ENCODE measurements at regions not wholly inside any gene's neighbourhood (a gene's known extent, or its start where the extent isn't known, plus 50 kb on each side); places are given as distances from the start of the nearest gene placed in this dataset.
"Not testable (repeated sequence)": the region's sequence is repeated elsewhere in the genome, so short reads cannot be mapped to it uniquely, and the experiment has no call there.

GRCh38 chr6:122877302-122877701, 88.2 kb downstream of the SMPDL3A start:
- TF ChIP-seq CTCF (IDR thresholded peaks at IDR 0.05): no peak
- no peaks in the 10 kb centered on the region for H3K36me3 Mint-ChIP-seq (ENCODE audit: low read depth)
- H3K9me3 Mint-ChIP-seq: peaks cover 6% of the 10 kb centered on the region
- no peaks in the 10 kb centered on the region for H3K4me1 Mint-ChIP-seq
- no peak overlapping the region for H3K27ac Mint-ChIP-seq
- no peak for DNase-seq
- no peak overlapping the region for H3K4me3 Mint-ChIP-seq
- no peaks in the 10 kb centered on the region for H3K27me3 Mint-ChIP-seq (ENCODE audit: low read depth, poor library complexity)

- no peak for DNase-seq
- H3K4me3 Mint-ChIP-seq: no peak overlapping the region
- H3K27ac Mint-ChIP-seq: no peak overlapping the region
- H3K4me1 Mint-ChIP-seq: no peaks in the 10 kb centered on the region
- no peaks in the 10 kb centered on the region for H3K27me3 Mint-ChIP-seq (ENCODE audit: low read depth, poor library complexity)
- H3K36me3 Mint-ChIP-seq (ENCODE audit: low read depth): no peaks in the 10 kb centered on the region
- peaks cover 19% of the 10 kb centered on the region for H3K9me3 Mint-ChIP-seq
- no peak for TF ChIP-seq CTCF (IDR thresholded peaks at IDR 0.05)
These were observed 89.7 kb downstream of the SMPDL3A start for GRCh38 chr6:122878796-122879195.

GRCh38 chr6:122886481-122886880, 97.4 kb downstream of the SMPDL3A start:
- Mint-ChIP-seq H3K27me3 (ENCODE audit: low read depth, poor library complexity) (no peaks in the 10 kb centered on the region), H3K4me3 (no peak overlapping the region)

GRCh38 chr6:122887941-122888340, 98.9 kb downstream of the SMPDL3A start:
- Mint-ChIP-seq H3K36me3 (ENCODE audit: low read depth) (no peaks in the 10 kb centered on the region), H3K9me3 (peaks cover 14% of the 10 kb centered on the region), H3K27ac (no peak overlapping the region), H3K4me3 (no peak overlapping the region), H3K4me1 (no peaks in the 10 kb centered on the region), H3K27me3 (ENCODE audit: low read depth, poor library complexity) (no peaks in the 10 kb centered on the region)
- DNase-seq: no peak
- no peak for TF ChIP-seq CTCF (IDR thresholded peaks at IDR 0.05)

More at GRCh38 chr6:122886481-122886880, 97.4 kb downstream of the SMPDL3A start:
- Mint-ChIP-seq H3K4me1 (no peaks in the 10 kb centered on the region), H3K9me3 (peaks cover 25% of the 10 kb centered on the region), H3K36me3 (ENCODE audit: low read depth) (no peaks in the 10 kb centered on the region), H3K27ac (no peak overlapping the region)
- TF ChIP-seq CTCF (IDR thresholded peaks at IDR 0.05): no peak
- DNase-seq: no peak

GRCh38 chr6:122888680-122889079, 99.6 kb downstream of the SMPDL3A start:
- not testable (repeated sequence) for DNase-seq; H3K27ac Mint-ChIP-seq; H3K4me1 Mint-ChIP-seq; H3K27me3 Mint-ChIP-seq (ENCODE audit: low read depth, poor library complexity); H3K4me3 Mint-ChIP-seq; H3K36me3 Mint-ChIP-seq (ENCODE audit: low read depth)
- H3K9me3 Mint-ChIP-seq: peaks cover 11% of the 10 kb centered on the region

- H3K9me3 Mint-ChIP-seq: peaks cover 5% of the 10 kb centered on the region
- H3K27me3 Mint-ChIP-seq (ENCODE audit: low read depth, poor library complexity): no peaks in the 10 kb centered on the region
- H3K36me3 Mint-ChIP-seq (ENCODE audit: low read depth): no peaks in the 10 kb centered on the region
- peaks cover 5% of the 10 kb centered on the region for H3K4me1 Mint-ChIP-seq
- no peak overlapping the region for H3K4me3 Mint-ChIP-seq
- no peak for DNase-seq
- H3K27ac Mint-ChIP-seq: no peak overlapping the region
- TF ChIP-seq CTCF (IDR thresholded peaks at IDR 0.05): no peak
These were observed 101.2 kb downstream of the SMPDL3A start for GRCh38 chr6:122890250-122890649.

Data from nephron progenitor cell (in vitro differentiated cells).